Uterus (tissue), 3 donors: ENCODE measurements at regions not wholly inside any gene's neighbourhood (a gene's known extent, or its start where the extent isn't known, plus 50 kb on each side); places are given as distances from the start of the nearest gene placed in this dataset.
A peak's percentile ranks its signal among the peaks of the same experiment; 100 is the strongest.

Source experiments
- DNase-seq, 2 donors: peaks; one replicate each; pipeline ENCODE4 v3.0.0-alpha.2; 2019 to 2020
- H3K27ac ChIP-seq, 2 donors: fragments of 200-600 bp; sonication (generic); 1 replicate in 1 of 2; 2 replicates in 1 of 2; pipeline ENCODE4 v1.5.1; 2016 to 2018
- H3K27me3 ChIP-seq, 2 donors: fragments of 200-600 bp; sonication (generic); one replicate each; pipeline ENCODE4 v1.5.1; 2018 to 2019; ENCODE audit warnings: control low read depth in 1 of 2
- H3K36me3 ChIP-seq, 2 donors: fragments of 200-600 bp; sonication (generic); one replicate each; pipeline ENCODE4 v1.5.1; 2019; ENCODE audit warnings: control low read depth in 1 of 2
- H3K4me1 ChIP-seq, 2 donors: fragments of 200-600 bp; sonication (generic); one replicate each; pipeline ENCODE4 v1.5.1; 2018 to 2019; ENCODE audit warnings: control low read depth in 1 of 2
- H3K4me3 ChIP-seq, 2 donors: fragments of 200-600 bp; sonication (generic); 1 replicate in 1 of 2; 2 replicates in 1 of 2; pipeline ENCODE4 v1.5.1; 2018 to 2019; ENCODE audit warnings: mild to moderate bottlenecking in 1 of 2
- H3K9me3 ChIP-seq, 2 donors: fragments of 200-600 bp; sonication (generic); one replicate each; pipeline ENCODE4 v1.5.1; 2019; ENCODE audit warnings: control low read depth in 1 of 2
- POLR2A ChIP-seq, 2 donors: fragments of 450-650 bp; IDR thresholded peaks; one replicate each; pipeline ENCODE4 v1.6.1; 2016; ENCODE audit warnings: antibody characterized with exemption in 2 of 2, mild to moderate bottlenecking in 1 of 2, moderate library complexity in 1 of 2
- intact Hi-C: fragments of 100-400 bp; cut with DNase I; formaldehyde crosslinking; loops from one replicate; pipeline ENCODE4 v1.15.1; 2023; ENCODE audit warnings: low total_unique reads
- TF ChIP-seq, protein P1 (sequence below), 4 experiments: fragments of 200-600 bp in 2 of 4; fragments of 450-650 bp in 2 of 4; sonication (generic) in 2 of 4; IDR thresholded peaks; one replicate each; pipeline ENCODE4 v1.5.1; 2016 to 2019; ENCODE audit warnings: antibody characterized with exemption in 4 of 4, mild to moderate bottlenecking in 2 of 4, moderate library complexity in 1 of 4
- donor health status: DM: yes; HTN: yes; CAD: no.

DNA sequence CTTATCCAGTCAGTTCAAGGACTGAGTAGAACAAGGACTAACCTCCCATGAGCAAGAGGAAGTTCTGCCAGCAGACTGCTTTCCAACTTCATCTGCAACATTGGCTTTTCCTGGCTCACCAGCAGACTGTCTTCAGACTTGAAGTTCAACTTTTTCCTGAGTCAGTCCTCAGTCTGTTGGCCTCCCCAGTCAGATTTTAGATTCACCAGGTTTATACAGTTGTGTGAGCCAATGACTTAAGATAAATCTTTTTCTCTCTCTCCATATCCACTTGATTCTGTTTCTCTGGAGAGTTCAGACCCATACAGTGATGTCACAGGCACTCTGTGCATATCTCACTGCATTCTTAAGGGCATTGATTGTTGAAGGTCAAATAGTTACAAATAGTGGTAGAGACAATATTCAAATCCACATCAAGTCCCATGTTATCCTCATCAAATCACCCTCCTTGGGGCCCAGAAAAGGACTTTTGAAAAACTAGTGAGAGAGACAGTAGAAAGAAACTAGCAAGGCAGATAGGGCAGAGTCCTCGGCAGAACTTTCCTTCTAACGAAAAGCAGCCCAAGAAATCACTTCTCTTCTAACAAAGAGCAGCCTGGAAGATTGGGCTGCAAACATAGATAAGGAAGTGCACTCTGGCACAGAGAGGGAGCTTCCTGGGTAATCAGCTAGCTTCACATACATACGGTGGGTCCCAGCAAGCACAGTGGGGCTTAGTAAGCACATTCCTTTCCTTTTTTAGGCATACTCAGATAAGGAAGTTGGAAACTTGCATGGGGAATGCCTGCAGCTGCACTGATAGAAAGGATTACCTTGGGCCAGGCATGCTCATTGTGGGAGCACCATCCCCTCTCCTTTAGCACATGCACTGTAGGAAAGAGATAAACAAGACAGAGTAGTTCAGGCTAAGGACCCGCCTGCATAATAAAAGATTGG is 132.3 kb upstream of the FAM20A start:
- Histone ChIP-seq H3K9me3 (no peaks in the 10 kb centered on the region), H3K36me3 (no peaks in the 10 kb centered on the region), H3K4me3 (no peak overlapping the region), H3K27ac (peak overlapping the region; percentile 36 to 45), H3K27me3 (no peaks in the 10 kb centered on the region), H3K4me1 (peaks cover 0 to 18% of the 10 kb centered on the region in 2 donors)
- intact Hi-C loops: no loop called here
- DNase-seq: peak in 1 of 2 donors; percentile 47
- TF ChIP-seq POLR2A (IDR thresholded peaks at IDR 0.05): no peak
- TF ChIP-seq, protein P1, sequence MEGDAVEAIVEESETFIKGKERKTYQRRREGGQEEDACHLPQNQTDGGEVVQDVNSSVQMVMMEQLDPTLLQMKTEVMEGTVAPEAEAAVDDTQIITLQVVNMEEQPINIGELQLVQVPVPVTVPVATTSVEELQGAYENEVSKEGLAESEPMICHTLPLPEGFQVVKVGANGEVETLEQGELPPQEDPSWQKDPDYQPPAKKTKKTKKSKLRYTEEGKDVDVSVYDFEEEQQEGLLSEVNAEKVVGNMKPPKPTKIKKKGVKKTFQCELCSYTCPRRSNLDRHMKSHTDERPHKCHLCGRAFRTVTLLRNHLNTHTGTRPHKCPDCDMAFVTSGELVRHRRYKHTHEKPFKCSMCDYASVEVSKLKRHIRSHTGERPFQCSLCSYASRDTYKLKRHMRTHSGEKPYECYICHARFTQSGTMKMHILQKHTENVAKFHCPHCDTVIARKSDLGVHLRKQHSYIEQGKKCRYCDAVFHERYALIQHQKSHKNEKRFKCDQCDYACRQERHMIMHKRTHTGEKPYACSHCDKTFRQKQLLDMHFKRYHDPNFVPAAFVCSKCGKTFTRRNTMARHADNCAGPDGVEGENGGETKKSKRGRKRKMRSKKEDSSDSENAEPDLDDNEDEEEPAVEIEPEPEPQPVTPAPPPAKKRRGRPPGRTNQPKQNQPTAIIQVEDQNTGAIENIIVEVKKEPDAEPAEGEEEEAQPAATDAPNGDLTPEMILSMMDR (IDR thresholded peaks at IDR 0.05): no peak

DNA sequence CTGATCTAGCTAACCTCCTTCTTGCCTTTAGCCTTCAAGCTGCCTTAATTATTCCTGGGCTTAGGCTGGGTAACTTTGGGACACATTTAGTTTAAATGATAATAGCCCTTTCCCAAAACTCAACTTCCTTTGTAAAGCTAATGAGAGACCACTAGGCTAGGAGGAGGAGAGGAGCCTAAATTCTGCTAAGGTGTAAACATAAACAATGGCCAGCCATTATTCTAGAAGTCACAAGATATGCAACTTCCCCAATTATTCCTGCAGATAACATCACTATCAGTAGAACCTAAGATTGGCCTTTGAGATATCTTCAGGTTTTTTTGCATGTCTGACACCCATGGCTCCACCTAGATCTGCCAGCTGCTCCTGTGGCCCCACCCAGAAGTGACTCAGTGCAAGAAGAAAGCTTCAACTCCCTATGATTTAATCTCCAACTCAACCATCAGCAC is 131.2 kb upstream of the FAM20A start:
- H3K4me1 ChIP-seq: peaks cover 0 to 11% of the 10 kb centered on the region in 2 donors
- TF ChIP-seq, protein P1 (IDR thresholded peaks at IDR 0.05): no peak
- TF ChIP-seq POLR2A (IDR thresholded peaks at IDR 0.05): no peak
- no peak for DNase-seq
- no peak overlapping the region for H3K27ac ChIP-seq
- no peaks in the 10 kb centered on the region for H3K36me3 ChIP-seq
- no peaks in the 10 kb centered on the region for H3K9me3 ChIP-seq
- no peaks in the 10 kb centered on the region for H3K27me3 ChIP-seq
- intact Hi-C loops: no loop called here
- no peak overlapping the region for H3K4me3 ChIP-seq

DNA sequence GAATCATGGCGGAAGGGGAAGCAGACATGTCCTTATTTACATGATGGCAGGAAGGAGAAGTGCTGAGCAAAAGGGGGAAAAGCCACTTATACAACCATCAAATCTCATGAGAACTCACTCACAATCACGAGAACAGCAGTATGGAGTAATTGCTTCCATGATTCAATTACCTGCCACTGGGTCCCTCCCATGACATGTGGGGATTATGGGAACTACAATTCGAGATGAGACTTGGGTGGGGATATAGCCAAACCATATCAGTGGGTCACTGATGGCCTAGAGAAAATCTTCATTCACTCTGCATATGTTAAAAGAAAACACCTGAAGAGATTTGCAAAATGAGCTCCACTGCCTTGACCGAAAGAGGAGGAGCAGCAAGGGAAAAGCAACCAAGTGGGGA is 130.3 kb upstream of the FAM20A start:
- intact Hi-C loops: no loop called here
- TF ChIP-seq POLR2A (IDR thresholded peaks at IDR 0.05): no peak
- TF ChIP-seq, protein P1 (IDR thresholded peaks at IDR 0.05): no peak
- H3K27ac ChIP-seq: no peak overlapping the region

DNA sequence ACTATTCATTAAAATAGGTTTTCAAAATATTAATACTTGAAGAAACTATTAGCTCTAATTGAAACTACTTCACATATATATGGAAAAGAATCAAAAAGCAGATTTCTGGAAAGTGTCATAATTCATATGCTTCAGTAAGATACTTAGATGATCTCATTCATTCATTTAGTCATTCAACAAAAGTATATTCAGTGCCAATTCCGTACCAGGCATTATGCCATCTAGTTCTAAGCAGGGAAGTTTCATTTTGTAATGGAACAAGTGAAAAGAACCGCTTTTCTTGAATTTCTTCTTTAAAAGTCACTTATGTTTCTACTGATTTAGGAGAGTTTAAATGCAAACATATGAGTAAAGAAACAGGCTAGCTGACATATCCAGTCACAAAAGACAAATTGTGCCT is 118.3 kb upstream of the FAM20A start:
- intact Hi-C loops: no loop called here
- Histone ChIP-seq H3K4me3 (no peak overlapping the region), H3K27ac (no peak overlapping the region)

More for the DNA sequence above, 130.3 kb upstream of the FAM20A start:
- Histone ChIP-seq H3K4me3 (no peak overlapping the region), H3K4me1 (peaks cover 0 to 2% of the 10 kb centered on the region in 2 donors), H3K9me3 (no peaks in the 10 kb centered on the region), H3K27me3 (no peaks in the 10 kb centered on the region), H3K36me3 (no peaks in the 10 kb centered on the region)
- no peak for DNase-seq

DNA sequence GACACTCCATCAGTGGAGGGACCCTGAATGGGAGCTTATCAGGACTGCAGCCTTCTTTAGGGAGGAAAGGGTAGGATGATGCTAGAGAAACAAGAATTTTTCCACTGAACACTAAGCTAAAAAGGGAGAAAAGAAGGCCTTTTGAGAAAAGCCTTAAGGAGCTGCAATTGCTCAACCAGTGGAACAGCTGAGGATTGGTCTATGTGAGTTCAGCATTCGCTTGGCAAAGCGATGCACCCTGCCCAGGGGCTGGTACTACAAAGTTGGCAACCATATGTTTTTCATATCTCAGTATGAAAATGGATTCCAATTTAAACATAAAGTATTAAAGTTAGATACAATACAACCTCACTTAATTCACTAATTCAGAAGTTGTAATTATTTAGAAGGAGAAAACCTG is 117.8 kb upstream of the FAM20A start:
- H3K27ac ChIP-seq: no peak overlapping the region
- no peak for DNase-seq

More for the DNA sequence above, 118.3 kb upstream of the FAM20A start:
- H3K36me3 ChIP-seq: no peaks in the 10 kb centered on the region
- H3K9me3 ChIP-seq: no peaks in the 10 kb centered on the region
- no peaks in the 10 kb centered on the region for H3K4me1 ChIP-seq
- H3K27me3 ChIP-seq: no peaks in the 10 kb centered on the region
- no peak for TF ChIP-seq POLR2A (IDR thresholded peaks at IDR 0.05)
- TF ChIP-seq, protein P1 (IDR thresholded peaks at IDR 0.05): no peak
- no peak for DNase-seq

More for the DNA sequence above, 117.8 kb upstream of the FAM20A start:
- intact Hi-C loops: no loop called here
- no peaks in the 10 kb centered on the region for H3K36me3 ChIP-seq
- no peak overlapping the region for H3K4me3 ChIP-seq
- no peaks in the 10 kb centered on the region for H3K4me1 ChIP-seq
- no peak for TF ChIP-seq POLR2A (IDR thresholded peaks at IDR 0.05)
- TF ChIP-seq, protein P1 (IDR thresholded peaks at IDR 0.05): no peak
- H3K9me3 ChIP-seq: no peaks in the 10 kb centered on the region
- H3K27me3 ChIP-seq: no peaks in the 10 kb centered on the region
